Calu3 (cell line): ENCODE measurements at regions not wholly inside any gene's neighbourhood (a gene's known extent, or its start where the extent isn't known, plus 50 kb on each side); places are given as distances from the start of the nearest gene placed in this dataset.

Experiments
- BruUV-seq: library from RNA; stranded (reverse); fragments of 400-500 nt; replicated peaks from 2 replicates; lab custom pipeline; 2021; lab: Mats Ljungman, UMichigan
- CTCF ChIA-PET: fragments of 300-600 bp; sonication (Branson Sonifier 250); formaldehyde crosslinking; loops from one replicate; lab custom pipeline; 2022; ENCODE audit warnings: antibody characterized with exemption; lab: Charles Lee
- DNase-seq: peaks from one replicate; pipeline ENCODE4 v3.0.0; 2022
- H3K27ac Mint-ChIP-seq: one replicate; pipeline ENCODE4 v1.8.0; 2022; ENCODE audit warnings: mixed read lengths; ENCODE audit not compliant: unreplicated experiment
- H3K27me3 Mint-ChIP-seq: one replicate; pipeline ENCODE4 v1.8.0; 2022; ENCODE audit warnings: mixed read lengths; ENCODE audit not compliant: unreplicated experiment
- H3K36me3 Mint-ChIP-seq: one replicate; pipeline ENCODE4 v1.8.0; 2022; ENCODE audit warnings: mild to moderate bottlenecking, moderate library complexity, mixed read lengths; ENCODE audit not compliant: insufficient read depth, unreplicated experiment
- H3K4me1 Mint-ChIP-seq: one replicate; pipeline ENCODE4 v1.8.0; 2022; ENCODE audit warnings: mild to moderate bottlenecking, low read depth, mixed read lengths; ENCODE audit not compliant: unreplicated experiment
- H3K4me3 Mint-ChIP-seq: one replicate; pipeline ENCODE4 v1.8.0; 2022; ENCODE audit warnings: mild to moderate bottlenecking, low read depth, moderate library complexity, mixed read lengths; ENCODE audit not compliant: unreplicated experiment
- H3K9me3 Mint-ChIP-seq: one replicate; pipeline ENCODE4 v1.8.0; 2022; ENCODE audit warnings: low read depth, mixed read lengths; ENCODE audit not compliant: unreplicated experiment
- CTCF ChIP-seq: fragments of 200-600 bp; IDR thresholded peaks from one replicate; pipeline ENCODE4 v1.8.0; 2022; ENCODE audit warnings: antibody characterized with exemption; ENCODE audit not compliant: unreplicated experiment
- intact Hi-C: fragments of 100-400 bp; cut with micrococcal nuclease; formaldehyde crosslinking; loops from one replicate; pipeline ENCODE4 v1.10.0; 2022; ENCODE audit not compliant: unreplicated experiment

DNA sequence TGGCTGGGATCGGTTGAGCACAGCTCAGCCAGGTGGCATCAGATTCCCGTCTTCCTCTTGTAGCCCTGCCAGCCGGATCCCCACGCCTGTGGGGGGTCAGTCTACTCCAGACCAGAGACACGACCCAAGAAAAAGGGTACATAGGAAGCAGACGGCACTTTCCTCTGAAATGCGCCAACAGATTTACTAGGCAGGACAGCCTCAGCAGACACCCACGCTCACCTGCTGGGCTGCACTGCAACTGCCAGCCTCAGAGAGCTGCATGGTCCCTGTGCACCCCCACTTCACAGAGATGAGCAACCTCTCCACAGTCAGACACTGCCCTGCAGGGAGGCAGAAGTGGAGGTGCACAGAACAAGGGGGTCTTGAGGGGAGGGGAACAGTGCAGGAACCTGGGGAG, 75.7 kb upstream of the OTOS start:
- H3K4me3 Mint-ChIP-seq, result no peak overlapping the region
- no peak for DNase-seq
- no peaks in the 10 kb centered on the region for H3K9me3 Mint-ChIP-seq
- H3K4me1 Mint-ChIP-seq, result no peaks in the 10 kb centered on the region
- no TSS peak for BruUV-seq
- H3K36me3 Mint-ChIP-seq, result no peaks in the 10 kb centered on the region
- CTCF ChIA-PET, result no interaction called here
- H3K27me3 Mint-ChIP-seq, result peaks cover 23% of the 10 kb centered on the region
- intact Hi-C loops, result no loop called here
- H3K27ac Mint-ChIP-seq, result no peak overlapping the region
- TF ChIP-seq CTCF, result no peak

DNA sequence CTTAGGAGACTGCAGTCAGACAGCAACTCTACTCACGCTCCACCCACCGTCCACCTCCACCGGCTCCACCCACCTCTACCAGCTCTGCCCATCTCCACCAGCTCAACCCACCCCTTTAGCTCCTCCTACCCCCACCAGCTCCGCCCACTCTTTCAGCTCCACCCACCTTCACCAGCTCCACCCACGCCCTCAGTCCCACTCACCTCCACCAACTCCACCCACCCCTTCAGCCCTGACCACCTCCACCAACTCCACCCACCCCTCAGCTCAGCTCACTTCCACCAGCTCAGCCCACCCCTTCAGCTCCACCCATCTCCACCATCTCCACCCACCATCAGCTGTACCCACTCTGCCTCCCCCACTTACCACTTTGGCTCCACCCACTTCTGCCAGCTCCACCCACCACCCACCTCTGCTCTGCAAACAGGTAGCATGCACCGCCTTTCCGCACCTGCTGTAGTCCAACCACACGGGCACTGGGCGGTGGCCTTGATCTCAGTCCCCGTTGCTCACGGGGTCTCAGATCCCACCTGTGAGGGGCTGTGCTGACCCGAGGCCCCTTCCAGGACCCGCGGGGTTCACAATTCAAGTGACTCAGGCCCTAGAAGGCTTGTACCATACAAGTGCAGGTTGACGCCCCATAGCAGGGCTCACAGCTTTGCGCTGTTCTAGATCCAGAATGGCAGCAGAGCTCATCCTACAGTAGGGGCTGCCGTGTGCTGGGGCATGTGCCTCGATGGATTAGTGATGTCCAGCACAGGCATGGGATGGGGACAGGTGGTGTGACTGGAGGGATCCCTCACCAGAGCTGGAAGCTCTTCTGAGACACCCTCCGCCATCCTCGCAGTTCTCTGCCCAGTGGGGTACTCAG, 77.2 kb upstream of the OTOS start:
- Mint-ChIP-seq H3K4me1 (no peaks in the 10 kb centered on the region), H3K27ac (no peak overlapping the region), H3K9me3 (no peaks in the 10 kb centered on the region), H3K36me3 (no peaks in the 10 kb centered on the region), H3K4me3 (no peak overlapping the region), H3K27me3 (peaks cover 34% of the 10 kb centered on the region)
- intact Hi-C loops, result no loop called here
- BruUV-seq, result no TSS peak
- DNase-seq, result peak; percentile 20
- CTCF ChIA-PET, result no interaction called here
- TF ChIP-seq CTCF, result no peak

- H3K4me1 Mint-ChIP-seq, result no peaks in the 10 kb centered on the region
- no peak overlapping the region for H3K27ac Mint-ChIP-seq
- intact Hi-C loops, result no loop called here
These were observed 78.9 kb upstream of the OTOS start for GRCh38 chr2:240219208-240219890.

GRCh38 chr2:240220371-240220770, 79.9 kb upstream of the OTOS start:
- peaks cover 61% of the 10 kb centered on the region for H3K27me3 Mint-ChIP-seq
- no peak overlapping the region for H3K27ac Mint-ChIP-seq
- no peak overlapping the region for H3K4me3 Mint-ChIP-seq
- no TSS peak for BruUV-seq
- intact Hi-C loops, result no loop called here
- no peak for DNase-seq
- no peaks in the 10 kb centered on the region for H3K9me3 Mint-ChIP-seq
- CTCF ChIA-PET, result interaction anchor here (0.5 kb wide), 1 partner anchor 13 kb away, joined by 9 read pairs; no protein-coding TSS in a partner anchor
- no peaks in the 10 kb centered on the region for H3K4me1 Mint-ChIP-seq
- TF ChIP-seq CTCF, result no peak
- no peaks in the 10 kb centered on the region for H3K36me3 Mint-ChIP-seq

More at GRCh38 chr2:240219208-240219890, 78.9 kb upstream of the OTOS start:
- TF ChIP-seq CTCF, result no peak
- CTCF ChIA-PET, result no interaction called here
- DNase-seq, result no peak
- Mint-ChIP-seq H3K27me3 (peaks cover 51% of the 10 kb centered on the region), H3K9me3 (no peaks in the 10 kb centered on the region), H3K4me3 (no peak overlapping the region), H3K36me3 (no peaks in the 10 kb centered on the region)
- BruUV-seq, result no TSS peak
